ENCODE measurements at regions not wholly inside any gene's neighbourhood (a gene's known extent, or its start where the extent isn't known, plus 50 kb on each side); places are given as distances from the start of the nearest gene placed in this dataset.

DNA sequence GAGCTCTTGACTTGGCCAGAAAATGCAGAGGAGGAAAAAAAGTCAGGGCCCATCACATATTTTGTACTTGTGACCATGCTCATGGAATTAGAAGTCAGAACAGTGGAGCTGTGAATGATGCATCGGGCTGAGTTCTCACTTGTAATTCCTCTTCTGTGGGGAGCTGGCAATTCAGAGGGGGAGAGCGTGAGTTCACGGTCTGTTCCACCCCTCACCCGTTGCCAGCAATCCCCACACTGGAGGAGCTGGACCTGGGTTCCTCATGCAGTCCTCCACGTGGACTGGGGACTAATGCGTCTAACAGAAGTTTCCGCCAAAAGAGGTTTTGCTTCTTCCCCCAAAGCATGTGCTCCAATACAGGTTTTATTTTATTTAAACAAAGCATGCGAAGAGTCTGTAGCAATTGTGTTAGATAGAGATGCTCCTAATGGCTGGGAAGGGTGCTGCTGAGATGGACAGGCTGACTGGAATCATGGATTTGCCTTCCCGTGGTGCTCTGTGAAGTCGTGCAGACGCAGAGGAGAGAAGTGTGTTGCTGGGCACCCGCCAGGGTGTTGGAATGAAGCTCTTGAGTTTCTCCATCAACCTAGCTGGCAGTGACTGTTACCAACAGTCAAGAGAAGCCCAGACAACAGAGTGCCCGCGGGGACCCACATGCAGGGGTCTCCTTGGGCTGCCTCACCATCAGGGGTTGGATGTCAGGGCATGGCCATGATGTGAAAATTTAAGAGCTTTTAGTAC lies 77.4 kb upstream of the PCSK6 start:
- Histone ChIP-seq H3K36me3 (ENCODE audit: control insufficient read depth, insufficient read depth, low read length) (no peaks in the 10 kb centered on the region), H3K9me3 (no peaks in the 10 kb centered on the region), H3K27me3 (replicated peaks; ENCODE audit: control insufficient read depth, insufficient read depth, low read length) (no peaks in the 10 kb centered on the region), H3K4me1 (no peaks in the 10 kb centered on the region), H3K4me3 (ENCODE audit: low read depth, low read length) (no peak overlapping the region)
- POLR2A ChIA-PET = no interaction called here
- DNase-seq = no peak
- Mint-ChIP-seq H3K4me1 (ENCODE audit: low read depth, unreplicated experiment) (no peaks in the 10 kb centered on the region), H3K27me3 (ENCODE audit: insufficient read depth, unreplicated experiment) (no peaks in the 10 kb centered on the region), H3K27ac (ENCODE audit: unreplicated experiment) (no peak overlapping the region), H3K9me3 (ENCODE audit: unreplicated experiment) (no peaks in the 10 kb centered on the region), H3K4me3 (ENCODE audit: unreplicated experiment) (no peak overlapping the region), H3K36me3 (ENCODE audit: insufficient read depth, unreplicated experiment) (no peaks in the 10 kb centered on the region)
- intact Hi-C loops (cut with micrococcal nuclease; ENCODE audit: unreplicated experiment) = no loop called here
- TF ChIP-seq, protein P1, sequence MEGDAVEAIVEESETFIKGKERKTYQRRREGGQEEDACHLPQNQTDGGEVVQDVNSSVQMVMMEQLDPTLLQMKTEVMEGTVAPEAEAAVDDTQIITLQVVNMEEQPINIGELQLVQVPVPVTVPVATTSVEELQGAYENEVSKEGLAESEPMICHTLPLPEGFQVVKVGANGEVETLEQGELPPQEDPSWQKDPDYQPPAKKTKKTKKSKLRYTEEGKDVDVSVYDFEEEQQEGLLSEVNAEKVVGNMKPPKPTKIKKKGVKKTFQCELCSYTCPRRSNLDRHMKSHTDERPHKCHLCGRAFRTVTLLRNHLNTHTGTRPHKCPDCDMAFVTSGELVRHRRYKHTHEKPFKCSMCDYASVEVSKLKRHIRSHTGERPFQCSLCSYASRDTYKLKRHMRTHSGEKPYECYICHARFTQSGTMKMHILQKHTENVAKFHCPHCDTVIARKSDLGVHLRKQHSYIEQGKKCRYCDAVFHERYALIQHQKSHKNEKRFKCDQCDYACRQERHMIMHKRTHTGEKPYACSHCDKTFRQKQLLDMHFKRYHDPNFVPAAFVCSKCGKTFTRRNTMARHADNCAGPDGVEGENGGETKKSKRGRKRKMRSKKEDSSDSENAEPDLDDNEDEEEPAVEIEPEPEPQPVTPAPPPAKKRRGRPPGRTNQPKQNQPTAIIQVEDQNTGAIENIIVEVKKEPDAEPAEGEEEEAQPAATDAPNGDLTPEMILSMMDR (IDR thresholded peaks at IDR 0.05; ENCODE audit: insufficient read depth in 1 of 2, low read depth in 1 of 2, low read length in 1 of 2, severe bottlenecking in 1 of 2, unreplicated experiment in 1 of 2) = no peak
- no TSS peak for BruUV-seq (replicated peaks)
- CTCF ChIA-PET = no interaction called here

DNA sequence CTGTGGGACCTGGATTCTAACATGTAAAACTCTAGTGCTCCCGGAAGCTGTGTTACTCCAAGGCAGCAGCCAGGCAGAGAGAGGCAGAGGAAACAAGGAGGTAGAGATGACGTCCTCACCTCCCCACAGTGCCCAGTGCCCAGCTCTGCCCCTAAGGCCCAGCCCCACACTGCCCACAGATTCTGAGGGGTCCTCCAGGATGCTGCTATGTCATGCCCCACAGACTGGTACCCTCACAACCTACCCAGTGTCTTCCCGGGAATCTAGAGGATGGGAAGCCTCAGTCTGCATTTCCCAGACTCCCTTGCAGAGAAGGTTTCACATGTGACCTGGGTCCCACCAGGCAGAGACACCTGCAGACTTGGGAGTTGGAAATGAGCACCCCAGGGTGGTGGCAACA lies 75.9 kb upstream of the PCSK6 start:
- Histone ChIP-seq H3K36me3 (ENCODE audit: control insufficient read depth, insufficient read depth, low read length) (no peaks in the 10 kb centered on the region), H3K27me3 (replicated peaks; ENCODE audit: control insufficient read depth, insufficient read depth, low read length) (no peaks in the 10 kb centered on the region), H3K9me3 (no peaks in the 10 kb centered on the region), H3K4me3 (ENCODE audit: low read depth, low read length) (no peak overlapping the region), H3K4me1 (no peaks in the 10 kb centered on the region)
- Mint-ChIP-seq H3K4me3 (ENCODE audit: unreplicated experiment) (no peak overlapping the region), H3K36me3 (ENCODE audit: insufficient read depth, unreplicated experiment) (no peaks in the 10 kb centered on the region), H3K9me3 (ENCODE audit: unreplicated experiment) (no peaks in the 10 kb centered on the region), H3K4me1 (ENCODE audit: low read depth, unreplicated experiment) (no peaks in the 10 kb centered on the region), H3K27ac (ENCODE audit: unreplicated experiment) (no peak overlapping the region), H3K27me3 (ENCODE audit: insufficient read depth, unreplicated experiment) (no peaks in the 10 kb centered on the region)
- BruUV-seq (replicated peaks) = no TSS peak
- ChIA-PET POLR2A (no interaction called here), CTCF (no interaction called here)
- TF ChIP-seq, protein P1 (IDR thresholded peaks at IDR 0.05; ENCODE audit: insufficient read depth in 1 of 2, low read depth in 1 of 2, low read length in 1 of 2, severe bottlenecking in 1 of 2, unreplicated experiment in 1 of 2) = no peak
- intact Hi-C loops (cut with micrococcal nuclease; ENCODE audit: unreplicated experiment) = no loop called here
- no peak for DNase-seq

DNA sequence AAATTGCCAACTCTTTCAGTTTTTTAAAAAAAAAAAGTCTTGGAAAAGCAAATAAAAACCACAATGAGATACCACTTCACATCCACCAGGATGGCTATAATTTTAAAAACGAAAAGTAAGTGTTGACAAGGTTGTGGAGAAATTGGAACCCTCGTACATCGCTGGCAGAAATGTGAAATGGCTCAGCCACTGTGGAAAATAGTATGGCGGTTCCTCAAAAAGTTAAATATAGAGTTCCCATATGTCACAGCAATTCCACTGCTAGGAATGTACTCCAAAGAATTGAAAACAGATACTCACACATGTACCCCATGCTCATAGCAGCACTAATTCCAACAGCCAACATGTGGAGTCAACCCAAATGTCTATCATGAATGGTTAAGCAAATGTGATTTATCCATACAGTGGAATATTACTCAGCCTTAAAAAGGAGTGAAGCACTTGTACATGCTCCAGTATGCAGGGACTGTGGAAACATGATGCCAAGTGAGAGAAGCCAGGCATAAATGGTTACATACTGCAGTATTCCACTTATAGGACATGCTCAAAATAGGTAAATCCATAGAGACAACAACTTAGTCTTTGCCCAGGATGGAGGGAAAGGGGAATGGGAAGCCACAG lies 73.8 kb upstream of the PCSK6 start:
- POLR2A ChIA-PET = no interaction called here
- Histone ChIP-seq H3K4me1 (no peaks in the 10 kb centered on the region), H3K27me3 (replicated peaks; ENCODE audit: control insufficient read depth, insufficient read depth, low read length) (no peaks in the 10 kb centered on the region), H3K4me3 (ENCODE audit: low read depth, low read length) (no peak overlapping the region), H3K36me3 (ENCODE audit: control insufficient read depth, insufficient read depth, low read length) (no peaks in the 10 kb centered on the region), H3K9me3 (no peaks in the 10 kb centered on the region)
- H3K4me1 Mint-ChIP-seq (ENCODE audit: low read depth, unreplicated experiment) = peaks cover 5% of the 10 kb centered on the region
- no peak overlapping the region for H3K4me3 Mint-ChIP-seq (ENCODE audit: unreplicated experiment)
- no peak for DNase-seq
- H3K27me3 Mint-ChIP-seq (ENCODE audit: insufficient read depth, unreplicated experiment) = no peaks in the 10 kb centered on the region
- intact Hi-C loops (cut with micrococcal nuclease; ENCODE audit: unreplicated experiment) = no loop called here
- H3K9me3 Mint-ChIP-seq (ENCODE audit: unreplicated experiment) = peaks cover 8% of the 10 kb centered on the region
- no peak overlapping the region for H3K27ac Mint-ChIP-seq (ENCODE audit: unreplicated experiment)
- no peaks in the 10 kb centered on the region for H3K36me3 Mint-ChIP-seq (ENCODE audit: insufficient read depth, unreplicated experiment)
- CTCF ChIA-PET = no interaction called here
- no TSS peak for BruUV-seq (replicated peaks)
- TF ChIP-seq, protein P1 (IDR thresholded peaks at IDR 0.05; ENCODE audit: insufficient read depth in 1 of 2, low read depth in 1 of 2, low read length in 1 of 2, severe bottlenecking in 1 of 2, unreplicated experiment in 1 of 2) = no peak

All from Caco-2 (cell line).